B cell (primary cell): ENCODE measurements at regions not wholly inside any gene's neighbourhood (a gene's known extent, or its start where the extent isn't known, plus 50 kb on each side); places are given as distances from the start of the nearest gene placed in this dataset.

Source experiments
- EZH2 ChIP-seq: IDR thresholded peaks from 2 replicates; pipeline ENCODE4 v1.6.1; 2012; ENCODE audit warnings: borderline replicate concordance, low read depth, mild to moderate bottlenecking, moderate library complexity, low read length; ENCODE audit not compliant: insufficient read depth, poor library complexity, severe bottlenecking
- TF ChIP-seq, protein P1 (sequence below): fragments of 200-600 bp; IDR thresholded peaks from one replicate; pipeline ENCODE4 v1.8.0; 2022; ENCODE audit warnings: antibody characterized with exemption, mild to moderate bottlenecking

DNA sequence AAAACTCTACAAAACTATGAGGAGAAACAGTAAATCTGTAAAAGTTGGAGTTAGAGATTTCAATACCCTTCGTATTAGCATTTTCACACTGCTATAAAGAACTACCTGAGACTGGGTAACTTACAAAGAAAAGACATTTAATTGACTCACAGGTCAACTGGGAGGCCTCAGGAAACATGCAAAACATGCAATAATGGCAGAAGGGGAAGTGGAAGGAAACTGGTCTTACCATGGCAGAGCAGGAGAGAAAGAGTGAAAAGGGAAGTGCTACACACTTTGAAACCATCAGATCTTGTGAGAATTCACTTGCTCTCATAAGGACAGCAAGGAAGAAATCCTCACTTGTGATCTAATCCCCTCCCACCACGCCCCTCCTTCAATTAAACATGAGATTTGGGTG is 949.9 kb downstream of the TECRL start:
- TF ChIP-seq, protein P1, sequence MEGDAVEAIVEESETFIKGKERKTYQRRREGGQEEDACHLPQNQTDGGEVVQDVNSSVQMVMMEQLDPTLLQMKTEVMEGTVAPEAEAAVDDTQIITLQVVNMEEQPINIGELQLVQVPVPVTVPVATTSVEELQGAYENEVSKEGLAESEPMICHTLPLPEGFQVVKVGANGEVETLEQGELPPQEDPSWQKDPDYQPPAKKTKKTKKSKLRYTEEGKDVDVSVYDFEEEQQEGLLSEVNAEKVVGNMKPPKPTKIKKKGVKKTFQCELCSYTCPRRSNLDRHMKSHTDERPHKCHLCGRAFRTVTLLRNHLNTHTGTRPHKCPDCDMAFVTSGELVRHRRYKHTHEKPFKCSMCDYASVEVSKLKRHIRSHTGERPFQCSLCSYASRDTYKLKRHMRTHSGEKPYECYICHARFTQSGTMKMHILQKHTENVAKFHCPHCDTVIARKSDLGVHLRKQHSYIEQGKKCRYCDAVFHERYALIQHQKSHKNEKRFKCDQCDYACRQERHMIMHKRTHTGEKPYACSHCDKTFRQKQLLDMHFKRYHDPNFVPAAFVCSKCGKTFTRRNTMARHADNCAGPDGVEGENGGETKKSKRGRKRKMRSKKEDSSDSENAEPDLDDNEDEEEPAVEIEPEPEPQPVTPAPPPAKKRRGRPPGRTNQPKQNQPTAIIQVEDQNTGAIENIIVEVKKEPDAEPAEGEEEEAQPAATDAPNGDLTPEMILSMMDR = no peak
- TF ChIP-seq EZH2 = no peak
